ENCODE measurements at regions not wholly inside any gene's neighbourhood (a gene's known extent, or its start where the extent isn't known, plus 50 kb on each side); places are given as distances from the start of the nearest gene placed in this dataset.

- H3K4me1 ChIP-seq, result no peaks in the 10 kb centered on the region
- intact Hi-C loops (cut with DNase I; ENCODE audit: low total_unique reads), result no loop called here
- H3K27ac ChIP-seq, result no peak overlapping the region
- no peaks in the 10 kb centered on the region for H3K36me3 ChIP-seq
- no peak overlapping the region for H3K4me3 ChIP-seq
- no peak for TF ChIP-seq CTCF (IDR thresholded peaks at IDR 0.05)
- no peaks in the 10 kb centered on the region for H3K27me3 ChIP-seq
- H3K9me3 ChIP-seq, result peaks cover 0 to 6% (median 0%) of the 10 kb centered on the region in 3 donors
- no peak for DNase-seq
These were observed 145.5 kb downstream of the C16orf95 start for GRCh38 chr16:87171723-87172122.

GRCh38 chr16:87172632-87173031 is 144.6 kb downstream of the C16orf95 start:
- Histone ChIP-seq H3K9me3 (no peaks in the 10 kb centered on the region), H3K27ac (no peak overlapping the region), H3K4me3 (no peak overlapping the region), H3K27me3 (no peaks in the 10 kb centered on the region), H3K36me3 (no peaks in the 10 kb centered on the region), H3K4me1 (peaks cover 0 to 3% (median 1%) of the 10 kb centered on the region in 4 donors)
- TF ChIP-seq CTCF (IDR thresholded peaks at IDR 0.05), result no peak
- no peak for DNase-seq
- intact Hi-C loops (cut with DNase I; ENCODE audit: low total_unique reads), result no loop called here

- Histone ChIP-seq H3K4me3 (no peak overlapping the region), H3K9me3 (no peaks in the 10 kb centered on the region), H3K27ac (no peak overlapping the region), H3K36me3 (no peaks in the 10 kb centered on the region), H3K4me1 (peaks cover 0 to 11% (median 9%) of the 10 kb centered on the region in 4 donors), H3K27me3 (no peaks in the 10 kb centered on the region)
- TF ChIP-seq CTCF (IDR thresholded peaks at IDR 0.05), result no peak
- intact Hi-C loops (cut with DNase I; ENCODE audit: low total_unique reads), result no loop called here
- DNase-seq, result no peak
These were observed 143.8 kb downstream of the C16orf95 start for GRCh38 chr16:87173294-87173893.

GRCh38 chr16:87174061-87174460 is 143.1 kb downstream of the C16orf95 start:
- Histone ChIP-seq H3K4me1 (peaks cover 0 to 16% (median 14%) of the 10 kb centered on the region in 4 donors), H3K4me3 (no peak overlapping the region), H3K27ac (no peak overlapping the region), H3K9me3 (no peaks in the 10 kb centered on the region), H3K36me3 (no peaks in the 10 kb centered on the region), H3K27me3 (no peaks in the 10 kb centered on the region)
- no peak for TF ChIP-seq CTCF (IDR thresholded peaks at IDR 0.05)
- intact Hi-C loops (cut with DNase I; ENCODE audit: low total_unique reads), result loop anchor here (2.0 kb wide), 1 partner anchor 51 kb away; no protein-coding TSS in a partner anchor
- no peak for DNase-seq

GRCh38 chr16:87176735-87177134 is 140.5 kb downstream of the C16orf95 start:
- no peak for TF ChIP-seq CTCF (IDR thresholded peaks at IDR 0.05)
- intact Hi-C loops (cut with DNase I; ENCODE audit: low total_unique reads), result no loop called here

More at GRCh38 chr16:87176735-87177134, 140.5 kb downstream of the C16orf95 start:
- Histone ChIP-seq H3K9me3 (no peaks in the 10 kb centered on the region), H3K36me3 (no peaks in the 10 kb centered on the region), H3K4me1 (peaks cover 0 to 26% (median 19%) of the 10 kb centered on the region in 4 donors), H3K4me3 (no peak overlapping the region), H3K27ac (no peak overlapping the region), H3K27me3 (no peaks in the 10 kb centered on the region)
- no peak for DNase-seq
